IPS-NIHi7 (cell line): ENCODE measurements at regions not wholly inside any gene's neighbourhood (a gene's known extent, or its start where the extent isn't known, plus 50 kb on each side); places are given as distances from the start of the nearest gene placed in this dataset.
"Not testable (repeated sequence)": the region's sequence is repeated elsewhere in the genome, so short reads cannot be mapped to it uniquely, and the experiment has no call there.

Experiments used
- DNase-seq: peaks from one replicate; pipeline ENCODE4 v3.0.0; 2012; ENCODE audit warnings: mixed read lengths; ENCODE audit errors: extremely low spot score

- DNase-seq = no peak
These were observed 363.0 kb upstream of the CNTN5 start for GRCh38 chr11:98657711-98658110.

- DNase-seq = no peak
These were observed 361.3 kb upstream of the CNTN5 start for GRCh38 chr11:98659431-98659830.

- no peak for DNase-seq
These were observed 346.4 kb upstream of the CNTN5 start for GRCh38 chr11:98674390-98674789.

- DNase-seq = no peak
These were observed 341.1 kb upstream of the CNTN5 start for GRCh38 chr11:98679673-98680072.

GRCh38 chr11:98701541-98701940, 319.2 kb upstream of the CNTN5 start:
- no peak for DNase-seq

- DNase-seq = no peak
These were observed 316.8 kb upstream of the CNTN5 start for GRCh38 chr11:98703779-98704556.

- no peak for DNase-seq
These were observed 310.7 kb upstream of the CNTN5 start for GRCh38 chr11:98710026-98710425.

- DNase-seq = no peak
These were observed 309.8 kb upstream of the CNTN5 start for GRCh38 chr11:98710986-98711385.

- DNase-seq = no peak
These were observed 299.8 kb upstream of the CNTN5 start for GRCh38 chr11:98720951-98721350.

- DNase-seq = no peak
These were observed 295.3 kb upstream of the CNTN5 start for GRCh38 chr11:98725471-98725870.

GRCh38 chr11:98728421-98728820, 292.3 kb upstream of the CNTN5 start:
- no peak for DNase-seq

- no peak for DNase-seq
These were observed 291.6 kb upstream of the CNTN5 start for GRCh38 chr11:98729118-98729517.

- no peak for DNase-seq
These were observed 287.8 kb upstream of the CNTN5 start for GRCh38 chr11:98732947-98733346.

- not testable (repeated sequence) for DNase-seq
These were observed 287.4 kb upstream of the CNTN5 start for GRCh38 chr11:98733378-98733777.

- no peak for DNase-seq
These were observed 286.1 kb upstream of the CNTN5 start for GRCh38 chr11:98734686-98735085.

- DNase-seq = peak; percentile 13
These were observed 283.9 kb upstream of the CNTN5 start for GRCh38 chr11:98736833-98737232.

GRCh38 chr11:98740321-98740720, 280.4 kb upstream of the CNTN5 start:
- DNase-seq = no peak

GRCh38 chr11:98763446-98763845, 257.3 kb upstream of the CNTN5 start:
- not testable (repeated sequence) for DNase-seq

GRCh38 chr11:98766903-98767302, 253.8 kb upstream of the CNTN5 start:
- DNase-seq = no peak

GRCh38 chr11:98770046-98770445, 250.7 kb upstream of the CNTN5 start:
- DNase-seq = not testable (repeated sequence)

GRCh38 chr11:98771791-98772190, 249.0 kb upstream of the CNTN5 start:
- no peak for DNase-seq

- no peak for DNase-seq
These were observed 247.9 kb upstream of the CNTN5 start for GRCh38 chr11:98772893-98773292.

- DNase-seq = no peak
These were observed 227.5 kb upstream of the CNTN5 start for GRCh38 chr11:98793276-98793675.

- no peak for DNase-seq
These were observed 222.4 kb upstream of the CNTN5 start for GRCh38 chr11:98798333-98798732.
